ENCODE measurements at regions not wholly inside any gene's neighbourhood (a gene's known extent, or its start where the extent isn't known, plus 50 kb on each side); places are given as distances from the start of the nearest gene placed in this dataset.
A peak's percentile ranks its signal among the peaks of the same experiment; 100 is the strongest.

DNA sequence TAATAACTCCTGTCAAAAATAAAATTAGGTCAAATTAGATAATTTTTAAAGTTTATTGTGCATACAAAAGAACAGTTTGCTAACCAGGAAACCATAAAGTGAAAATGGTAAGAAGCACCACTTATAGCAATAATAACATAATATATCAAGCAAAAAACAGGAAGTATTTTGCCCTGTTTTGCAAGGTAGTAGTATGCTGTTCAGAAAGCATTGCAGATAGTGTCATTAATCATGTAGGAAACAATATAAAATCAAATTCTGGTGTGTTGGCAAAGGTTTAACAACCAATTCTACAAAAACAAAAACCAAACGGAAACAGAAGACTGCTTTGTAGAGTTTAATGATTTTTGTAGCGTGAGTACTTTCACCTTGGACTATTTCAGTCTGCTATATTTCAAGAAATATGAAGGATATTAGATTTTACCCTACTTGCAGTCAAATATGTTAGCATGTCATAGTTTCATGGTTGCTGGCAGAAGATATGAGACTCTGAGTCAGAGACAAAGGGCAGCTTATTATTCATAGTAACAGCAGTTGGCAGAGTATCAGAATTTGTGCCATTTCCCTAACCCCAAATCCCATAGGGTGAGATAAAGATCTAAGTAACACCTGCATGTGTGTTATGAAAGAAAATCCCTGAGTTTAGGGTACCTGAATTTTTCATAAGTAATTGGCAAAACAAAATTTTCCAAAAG lies 729.0 kb upstream of the BRINP3 start:
- TF ChIP-seq POLR2A (IDR thresholded peaks at IDR 0.05; ENCODE audit: extremely low read depth, insufficient read length) = no peak
- no peak for TF ChIP-seq MAX (IDR thresholded peaks at IDR 0.05; ENCODE audit: low read depth, low read length)
- TF ChIP-seq MYC (IDR thresholded peaks at IDR 0.05; ENCODE audit: low read depth, low read length) = no peak
- no peak for TF ChIP-seq CTCF (IDR thresholded peaks at IDR 0.05; ENCODE audit: low read depth, low read length)
- DNase-seq (ENCODE audit: low read depth) = no peak
- H3K4me3 ChIP-seq (ENCODE audit: low read depth, low read length) = no peak overlapping the region

- H3K4me3 ChIP-seq (ENCODE audit: low read depth, low read length) = no peak overlapping the region
- TF ChIP-seq POLR2A (IDR thresholded peaks at IDR 0.05; ENCODE audit: extremely low read depth, insufficient read length) = no peak
- TF ChIP-seq CTCF (IDR thresholded peaks at IDR 0.05; ENCODE audit: low read depth, low read length) = no peak
- no peak for TF ChIP-seq MAX (IDR thresholded peaks at IDR 0.05; ENCODE audit: low read depth, low read length)
- no peak for TF ChIP-seq MYC (IDR thresholded peaks at IDR 0.05; ENCODE audit: low read depth, low read length)
- no peak for DNase-seq (ENCODE audit: low read depth)
These were observed 744.5 kb upstream of the BRINP3 start for GRCh38 chr1:191222206-191222605.

GRCh38 chr1:191240925-191241324 lies 763.3 kb upstream of the BRINP3 start:
- H3K4me3 ChIP-seq (ENCODE audit: low read depth, low read length) = no peak overlapping the region
- DNase-seq (ENCODE audit: low read depth) = no peak
- TF ChIP-seq CTCF (IDR thresholded peaks at IDR 0.05; ENCODE audit: low read depth, low read length) = no peak
- TF ChIP-seq POLR2A (IDR thresholded peaks at IDR 0.05; ENCODE audit: extremely low read depth, insufficient read length) = no peak
- no peak for TF ChIP-seq MYC (IDR thresholded peaks at IDR 0.05; ENCODE audit: low read depth, low read length)
- no peak for TF ChIP-seq MAX (IDR thresholded peaks at IDR 0.05; ENCODE audit: low read depth, low read length)

DNA sequence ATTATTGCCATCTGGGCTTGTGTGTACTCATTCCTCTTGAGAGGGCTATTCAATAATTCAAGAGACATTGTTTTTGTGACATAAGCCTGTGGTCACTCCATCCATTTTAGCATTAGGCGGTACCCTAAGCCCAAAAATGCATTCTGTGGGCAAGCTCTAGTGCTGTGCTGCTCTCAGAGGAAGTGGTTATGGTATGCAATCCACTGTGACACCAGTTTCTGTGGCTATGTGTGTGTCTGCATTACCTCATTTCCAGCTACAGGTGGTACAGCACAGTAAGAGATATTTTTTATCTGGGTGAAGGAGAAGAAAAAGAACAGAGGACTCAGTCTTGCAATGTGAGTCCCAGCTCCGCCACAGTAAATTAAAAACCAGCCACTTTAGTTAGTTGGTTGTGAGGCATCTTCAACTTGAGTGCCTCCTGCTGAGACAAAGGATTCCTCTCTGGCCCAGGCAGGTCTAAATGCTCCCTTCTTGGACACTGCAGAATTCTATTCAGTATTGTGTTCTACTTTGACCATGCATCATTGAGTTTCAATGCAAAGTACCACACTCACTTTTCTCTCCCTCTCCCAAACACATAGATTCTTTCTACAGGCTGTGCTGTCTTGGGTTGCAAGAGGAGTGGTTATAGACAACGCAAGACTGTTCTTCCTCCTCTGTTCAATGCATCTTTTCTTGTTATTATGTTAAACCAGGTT lies 777.8 kb upstream of the BRINP3 start:
- DNase-seq (ENCODE audit: low read depth) = peak; percentile 8
- no peak overlapping the region for H3K4me3 ChIP-seq (ENCODE audit: low read depth, low read length)
- no peak for TF ChIP-seq POLR2A (IDR thresholded peaks at IDR 0.05; ENCODE audit: extremely low read depth, insufficient read length)
- TF ChIP-seq CTCF (IDR thresholded peaks at IDR 0.05; ENCODE audit: low read depth, low read length) = no peak
- no peak for TF ChIP-seq MAX (IDR thresholded peaks at IDR 0.05; ENCODE audit: low read depth, low read length)
- TF ChIP-seq MYC (IDR thresholded peaks at IDR 0.05; ENCODE audit: low read depth, low read length) = no peak

GRCh38 chr1:191256917-191257316 lies 779.3 kb upstream of the BRINP3 start:
- TF ChIP-seq POLR2A (IDR thresholded peaks at IDR 0.05; ENCODE audit: extremely low read depth, insufficient read length) (no peak), CTCF (IDR thresholded peaks at IDR 0.05; ENCODE audit: low read depth, low read length) (no peak), MAX (IDR thresholded peaks at IDR 0.05; ENCODE audit: low read depth, low read length) (no peak), MYC (IDR thresholded peaks at IDR 0.05; ENCODE audit: low read depth, low read length) (no peak)
- H3K4me3 ChIP-seq (ENCODE audit: low read depth, low read length) = no peak overlapping the region
- no peak for DNase-seq (ENCODE audit: low read depth)

Measured in NB4 (cell line).